GM23248 (cell line): ENCODE measurements at regions not wholly inside any gene's neighbourhood (a gene's known extent, or its start where the extent isn't known, plus 50 kb on each side); places are given as distances from the start of the nearest gene placed in this dataset.
A peak's percentile ranks its signal among the peaks of the same experiment; 100 is the strongest.

Experiments used
- DNase-seq: peaks from one replicate; pipeline ENCODE4 v3.0.0-alpha.2; 2015
- H2AFZ ChIP-seq: fragments of 200-600 bp; sonication (generic); 2 replicates; pipeline ENCODE4 v1.6.1; 2016; ENCODE audit warnings: antibody characterized with exemption
- H3F3A ChIP-seq: fragments of 200-600 bp; sonication (generic); 2 replicates; pipeline ENCODE4 v1.6.1; 2016; ENCODE audit warnings: mild to moderate bottlenecking, antibody characterized with exemption, mixed run types; ENCODE audit not compliant: insufficient read depth
- H3K27ac ChIP-seq: fragments of 200-600 bp; sonication (generic); 2 replicates; pipeline ENCODE4 v1.5.1; 2016; ENCODE audit warnings: mild to moderate bottlenecking
- H3K27me3 ChIP-seq: fragments of 200-600 bp; sonication (generic); replicated peaks from 2 replicates; pipeline ENCODE4 v1.6.1; 2016; ENCODE audit warnings: mild to moderate bottlenecking; ENCODE audit not compliant: insufficient read depth
- H3K36me3 ChIP-seq: fragments of 200-600 bp; sonication (generic); 2 replicates; pipeline ENCODE4 v1.6.1; 2016; ENCODE audit warnings: low read depth, mild to moderate bottlenecking
- H3K4me1 ChIP-seq: fragments of 200-600 bp; sonication (generic); 2 replicates; pipeline ENCODE4 v1.6.1; 2016; ENCODE audit warnings: mild to moderate bottlenecking; ENCODE audit not compliant: insufficient read depth
- H3K4me2 ChIP-seq: fragments of 200-600 bp; sonication (generic); one replicate; pipeline ENCODE4 v1.6.1; 2016; ENCODE audit warnings: mild to moderate bottlenecking; ENCODE audit not compliant: unreplicated experiment
- H3K4me3 ChIP-seq: fragments of 200-600 bp; sonication (generic); 2 replicates; pipeline ENCODE4 v1.5.1; 2016; ENCODE audit warnings: mild to moderate bottlenecking
- H3K79me2 ChIP-seq: fragments of 200-600 bp; sonication (generic); 2 replicates; pipeline ENCODE4 v1.6.1; 2016; ENCODE audit warnings: mild to moderate bottlenecking; ENCODE audit not compliant: insufficient read depth
- H3K9ac ChIP-seq: fragments of 200-600 bp; sonication (generic); 2 replicates; pipeline ENCODE4 v1.6.1; 2016; ENCODE audit warnings: mild to moderate bottlenecking
- H3K9me2 ChIP-seq: fragments of 200-600 bp; sonication (generic); 2 replicates; pipeline ENCODE4 v1.6.1; 2016; ENCODE audit warnings: mixed run types, mild to moderate bottlenecking, moderate library complexity; ENCODE audit not compliant: insufficient read depth
- H3K9me3 ChIP-seq: fragments of 200-600 bp; sonication (generic); one replicate; pipeline ENCODE4 v1.6.1; 2017; ENCODE audit warnings: low read depth
- H4K20me1 ChIP-seq: fragments of 200-600 bp; sonication (generic); 2 replicates; pipeline ENCODE4 v1.6.0; 2016; ENCODE audit not compliant: insufficient read depth
- EZH2 ChIP-seq: fragments of 200-600 bp; sonication (generic); IDR thresholded peaks from 2 replicates; pipeline ENCODE4 v1.6.1; 2018; ENCODE audit warnings: antibody characterized with exemption, mild to moderate bottlenecking; ENCODE audit not compliant: insufficient read depth, poor library complexity, severe bottlenecking
- EZH2phosphoT487 ChIP-seq: fragments of 200-600 bp; sonication (generic); IDR thresholded peaks from 2 replicates; pipeline ENCODE4 v1.6.1; 2018; ENCODE audit warnings: antibody characterized with exemption, moderate library complexity, mild to moderate bottlenecking, low read depth; ENCODE audit not compliant: insufficient read depth
- WGBS, 2 experiments: methylation state at CpG; one replicate each; pipeline ENCODE4 v1.1.6; 2015 to 2017; ENCODE audit warnings: low lambda C conversion rate in 2 of 2, low coverage in 1 of 2; ENCODE audit errors: missing lambda C conversion rate in 2 of 2; 5-methylcytosine and 5-hydroxymethylcytosine counted together
- in situ Hi-C: fragments of 300-500 bp; cut with MboI; formaldehyde crosslinking; loops from 2 replicates; pipeline ENCODE4 v1.15.0; 2020

DNA sequence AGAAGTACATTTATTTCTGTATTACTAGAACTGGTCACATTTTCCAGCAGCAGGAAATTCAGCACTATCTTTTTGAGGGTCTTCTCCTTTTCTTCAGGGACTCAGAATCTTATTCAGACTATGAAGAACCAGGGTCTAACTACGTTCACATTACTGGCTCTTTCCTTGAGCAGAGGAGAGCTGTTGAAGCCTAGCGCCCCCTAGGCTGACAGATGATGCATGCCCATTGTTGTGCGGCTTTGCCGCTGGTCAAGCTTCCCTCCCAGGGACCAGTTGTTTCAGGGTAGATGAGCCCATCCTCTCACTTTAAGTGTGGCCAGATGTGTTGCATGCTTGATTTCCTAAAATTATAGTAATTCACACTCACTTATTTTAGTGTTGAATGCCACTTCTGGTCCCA, 168.2 kb upstream of the PDGFD start:
- no peak overlapping the region for H2AFZ ChIP-seq
- DNase-seq, result no peak
- no peaks in the 10 kb centered on the region for H4K20me1 ChIP-seq
- H3K4me2 ChIP-seq, result no peak overlapping the region
- in situ Hi-C loops, result loop anchor here (25.0 kb wide), 1 partner anchor 645 kb away; no protein-coding TSS in a partner anchor
- H3K79me2 ChIP-seq, result no peaks in the 10 kb centered on the region
- no peaks in the 10 kb centered on the region for H3K27me3 ChIP-seq
- 60% methylated on average over 4 of the region's 4 CpGs for WGBS, 2 experiments
- no peaks in the 10 kb centered on the region for H3K9me3 ChIP-seq
- H3K9ac ChIP-seq, result no peak overlapping the region
- no peak overlapping the region for H3K4me3 ChIP-seq
- H3K9me2 ChIP-seq, result no peaks in the 10 kb centered on the region
- 0 out of 2 replicates have a peak, but pooled peaks cover 4% of the 10 kb centered on the region for H3K4me1 ChIP-seq
- no peak overlapping the region for H3K27ac ChIP-seq
- TF ChIP-seq EZH2 (no peak), EZH2phosphoT487 (no peak)
- H3K36me3 ChIP-seq, result no peaks in the 10 kb centered on the region
- no peaks in the 10 kb centered on the region for H3F3A ChIP-seq

DNA sequence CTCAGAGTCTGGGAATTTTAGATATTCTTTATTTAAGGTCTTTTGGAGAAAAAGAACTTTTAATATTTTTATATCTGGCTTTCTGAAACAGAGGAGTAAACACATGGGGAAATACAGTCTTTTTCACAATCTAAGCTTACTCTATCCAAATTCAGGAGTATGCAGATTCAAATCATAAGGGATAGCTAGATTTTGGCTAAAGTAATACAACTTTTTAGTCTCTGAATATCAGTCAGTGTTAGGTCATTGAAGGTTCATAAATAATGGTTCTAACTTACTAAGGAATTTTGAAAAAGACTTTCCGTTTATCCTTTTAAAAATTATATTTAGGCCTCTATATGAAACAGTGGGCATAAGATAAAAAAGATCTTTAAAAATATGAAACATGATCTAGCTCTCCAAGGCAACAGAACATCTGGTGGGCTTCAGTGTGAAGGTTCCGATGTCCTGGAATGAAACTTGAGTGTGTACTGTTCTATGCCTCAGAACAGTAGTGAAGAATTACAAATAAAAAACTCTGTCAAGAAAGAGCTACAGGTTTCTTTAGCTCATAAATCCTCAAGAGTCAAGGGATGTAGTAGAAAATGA, 165.2 kb upstream of the PDGFD start:
- H3K36me3 ChIP-seq, result no peaks in the 10 kb centered on the region
- 30 to 32% methylated on average over 2 of the region's 2 CpGs for WGBS, 2 experiments
- H2AFZ ChIP-seq, result no peak overlapping the region

DNA sequence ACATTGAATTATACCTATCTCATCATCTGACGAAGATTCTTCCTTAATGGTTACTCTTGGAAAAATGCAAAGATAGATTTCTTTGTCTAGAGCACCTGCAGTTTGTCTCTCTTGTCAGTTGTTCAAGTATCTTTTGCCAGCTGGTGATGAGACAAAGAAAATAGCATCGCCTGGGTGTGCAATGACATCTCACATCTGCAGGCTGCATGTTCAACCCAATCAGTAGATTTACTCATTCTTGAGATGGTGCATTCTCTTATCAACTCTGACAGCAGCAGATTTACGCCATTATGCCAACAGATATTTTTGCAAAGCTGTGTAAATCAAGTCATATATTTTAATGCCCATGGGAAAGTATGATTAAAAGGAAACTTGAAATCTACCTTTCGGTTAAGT, 164.6 kb upstream of the PDGFD start:
- H2AFZ ChIP-seq, result no peak overlapping the region
- in situ Hi-C loops, result loop anchor here (25.0 kb wide), 1 partner anchor 641 kb away; no protein-coding TSS in a partner anchor
- H3F3A ChIP-seq, result no peaks in the 10 kb centered on the region
- no peaks in the 10 kb centered on the region for H3K36me3 ChIP-seq
- no peak for TF ChIP-seq EZH2
- TF ChIP-seq EZH2phosphoT487, result no peak
- H3K9ac ChIP-seq, result no peak overlapping the region
- H3K4me2 ChIP-seq, result no peak overlapping the region
- H3K27me3 ChIP-seq, result no peaks in the 10 kb centered on the region
- no peaks in the 10 kb centered on the region for H3K79me2 ChIP-seq
- WGBS, 2 experiments, result 39 to 43% methylated on average over 4 of the region's 4 CpGs
- no peaks in the 10 kb centered on the region for H3K9me2 ChIP-seq
- no peaks in the 10 kb centered on the region for H4K20me1 ChIP-seq
- H3K27ac ChIP-seq, result no peak overlapping the region
- H3K4me3 ChIP-seq, result no peak overlapping the region
- DNase-seq, result no peak
- no peaks in the 10 kb centered on the region for H3K4me1 ChIP-seq
- no peaks in the 10 kb centered on the region for H3K9me3 ChIP-seq

More for the DNA sequence above, 165.2 kb upstream of the PDGFD start:
- no peaks in the 10 kb centered on the region for H3K4me1 ChIP-seq
- no peak overlapping the region for H3K9ac ChIP-seq
- H3K4me3 ChIP-seq, result no peak overlapping the region
- no peak overlapping the region for H3K4me2 ChIP-seq
- no peak for DNase-seq
- no peaks in the 10 kb centered on the region for H3F3A ChIP-seq
- in situ Hi-C loops, result loop anchor here (25.0 kb wide), 1 partner anchor 642 kb away; no protein-coding TSS in a partner anchor
- H3K27ac ChIP-seq, result no peak overlapping the region
- no peaks in the 10 kb centered on the region for H3K9me3 ChIP-seq
- H3K9me2 ChIP-seq, result no peaks in the 10 kb centered on the region
- no peaks in the 10 kb centered on the region for H3K79me2 ChIP-seq
- TF ChIP-seq EZH2, result no peak
- TF ChIP-seq EZH2phosphoT487, result no peak
- H3K27me3 ChIP-seq, result no peaks in the 10 kb centered on the region
- H4K20me1 ChIP-seq, result no peaks in the 10 kb centered on the region

DNA sequence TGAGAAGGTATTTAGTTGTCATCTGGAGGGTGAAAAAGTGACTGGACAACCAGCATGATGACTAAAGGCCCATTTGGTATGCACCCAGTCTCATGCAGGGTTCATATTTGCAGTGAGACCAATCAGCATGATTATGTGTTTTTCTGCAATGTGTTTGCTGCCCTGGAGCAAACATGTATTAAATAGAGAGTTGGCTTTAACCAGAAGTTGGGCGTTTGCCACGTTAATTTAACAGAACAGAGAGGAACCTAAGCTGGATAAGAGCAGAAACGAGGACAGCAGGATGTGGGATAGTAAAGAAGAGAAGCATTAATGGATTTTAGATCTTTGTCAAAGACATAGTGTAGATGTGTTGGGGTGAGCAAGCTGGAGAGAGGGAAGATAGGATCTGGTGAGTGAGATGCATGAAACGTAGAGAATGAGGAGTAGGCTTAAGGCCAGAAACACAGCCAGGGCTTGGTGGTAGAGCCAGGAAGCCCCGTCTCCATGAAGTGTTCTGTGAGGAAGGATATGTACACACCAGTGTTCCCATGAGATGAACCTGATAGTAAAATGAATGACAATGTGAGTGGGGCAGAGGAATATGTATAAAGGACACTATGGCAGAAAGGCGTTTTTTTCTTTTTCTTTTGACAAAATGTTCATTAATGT, 164.0 kb upstream of the PDGFD start:
- Histone ChIP-seq H3K9me3 (no peaks in the 10 kb centered on the region), H3K4me2 (no peak overlapping the region), H3K27me3 (no peaks in the 10 kb centered on the region), H3K79me2 (no peaks in the 10 kb centered on the region), H2AFZ (no peak overlapping the region), H4K20me1 (no peaks in the 10 kb centered on the region), H3K4me1 (no peaks in the 10 kb centered on the region), H3F3A (no peaks in the 10 kb centered on the region), H3K9me2 (no peaks in the 10 kb centered on the region), H3K9ac (no peak overlapping the region), H3K36me3 (no peaks in the 10 kb centered on the region), H3K27ac (no peak overlapping the region), H3K4me3 (no peak overlapping the region)
- TF ChIP-seq EZH2, result no peak
- no peak for TF ChIP-seq EZH2phosphoT487
- in situ Hi-C loops, result loop anchor here (25.0 kb wide), 1 partner anchor 641 kb away; no protein-coding TSS in a partner anchor
- WGBS, 2 experiments, result 18% methylated on average over 6 of the region's 6 CpGs
- peak; percentile 14 for DNase-seq
